H9 (cell line): ENCODE measurements at regions not wholly inside any gene's neighbourhood (a gene's known extent, or its start where the extent isn't known, plus 50 kb on each side); places are given as distances from the start of the nearest gene placed in this dataset.

Experiments
- DNase-seq: peaks from one replicate; pipeline ENCODE4 v3.0.0-alpha.2; 2017
- H2AFZ ChIP-seq: one replicate; pipeline ENCODE4 v1.6.1; 2013; ENCODE audit warnings: mild to moderate bottlenecking, low read length, control low read depth, moderate library complexity
- H2AK5ac ChIP-seq: 2 replicates; pipeline ENCODE4 v1.6.1; 2013; ENCODE audit warnings: low read length, control low read depth, mixed read lengths; ENCODE audit not compliant: insufficient read length
- H2BK120ac ChIP-seq: one replicate; pipeline ENCODE4 v1.6.1; 2013; ENCODE audit warnings: low read depth, mild to moderate bottlenecking, low read length, control low read depth, inconsistent platforms; ENCODE audit not compliant: poor library complexity, severe bottlenecking
- H2BK12ac ChIP-seq: 2 replicates; pipeline ENCODE4 v1.6.1; 2013; ENCODE audit warnings: low read length, control low read depth, mixed read lengths, low read depth; ENCODE audit not compliant: insufficient read length
- H2BK15ac ChIP-seq: 2 replicates; pipeline ENCODE4 v1.6.1; 2013; ENCODE audit warnings: low read depth, low read length, control low read depth
- H2BK20ac ChIP-seq: one replicate; pipeline ENCODE4 v1.6.1; 2013; ENCODE audit warnings: low read depth, mild to moderate bottlenecking, low read length, control low read depth, inconsistent platforms; ENCODE audit not compliant: poor library complexity, severe bottlenecking
- H2BK5ac ChIP-seq: 2 replicates; pipeline ENCODE4 v1.6.1; 2013; ENCODE audit warnings: low read length, control low read depth, mixed read lengths; ENCODE audit not compliant: insufficient read length
- H3K14ac ChIP-seq: 2 replicates; pipeline ENCODE4 v1.6.1; 2013; ENCODE audit warnings: low read length, control low read depth; ENCODE audit not compliant: insufficient read depth
- H3K18ac ChIP-seq: 2 replicates; pipeline ENCODE4 v1.6.1; 2013; ENCODE audit warnings: low read depth, mild to moderate bottlenecking, mixed read lengths, low read length, control low read depth; ENCODE audit not compliant: insufficient read length
- H3K23ac ChIP-seq: 2 replicates; pipeline ENCODE4 v1.6.1; 2013; ENCODE audit warnings: low read length, control low read depth, mixed read lengths, low read depth; ENCODE audit not compliant: insufficient read length
- H3K23me2 ChIP-seq: 2 replicates; pipeline ENCODE4 v1.6.1; 2013; ENCODE audit warnings: low read depth, mild to moderate bottlenecking, mixed read lengths, low read length, control low read depth; ENCODE audit not compliant: insufficient read length, poor library complexity, severe bottlenecking
- H3K27ac ChIP-seq: 2 replicates; pipeline ENCODE4 v1.5.1; 2013; ENCODE audit warnings: low read length, control low read depth, mixed read lengths, low read depth; ENCODE audit not compliant: insufficient read length
- H3K27me3 ChIP-seq: 2 replicates; pipeline ENCODE4 v1.6.1; 2013; ENCODE audit warnings: low read length, control low read depth, inconsistent platforms; ENCODE audit not compliant: insufficient read depth
- H3K4ac ChIP-seq: 2 replicates; pipeline ENCODE4 v1.6.1; 2013; ENCODE audit warnings: low read depth, mild to moderate bottlenecking, control low read depth, inconsistent platforms, low read length, moderate library complexity
- H3K4me1 ChIP-seq: 2 replicates; pipeline ENCODE4 v1.6.1; 2013; ENCODE audit warnings: low read length, control low read depth, inconsistent platforms; ENCODE audit not compliant: insufficient read depth
- H3K4me2 ChIP-seq: 2 replicates; pipeline ENCODE4 v1.6.1; 2013; ENCODE audit warnings: low read length, control low read depth, mixed read lengths; ENCODE audit not compliant: insufficient read length, insufficient read depth
- H3K56ac ChIP-seq: 2 replicates; pipeline ENCODE4 v1.6.1; 2013; ENCODE audit warnings: low read depth, mild to moderate bottlenecking, mixed read lengths, low read length, control low read depth; ENCODE audit not compliant: insufficient read length
- H3K79me1 ChIP-seq: 2 replicates; pipeline ENCODE4 v1.6.1; 2013; ENCODE audit warnings: low read depth, mild to moderate bottlenecking, moderate library complexity, low read length, control low read depth, inconsistent platforms; ENCODE audit not compliant: insufficient read depth, poor library complexity, severe bottlenecking
- H3K79me2 ChIP-seq: 2 replicates; pipeline ENCODE4 v1.6.1; 2013; ENCODE audit warnings: low read length, control low read depth, inconsistent platforms; ENCODE audit not compliant: insufficient read depth
- H3K9ac ChIP-seq: 2 replicates; pipeline ENCODE4 v1.6.1; 2013; ENCODE audit warnings: low read length, control low read depth, mixed read lengths; ENCODE audit not compliant: insufficient read length; ENCODE audit errors: extremely low read depth
- H3K9me3 ChIP-seq: one replicate; pipeline ENCODE4 v1.6.1; 2013; ENCODE audit warnings: low read depth, low read length, inconsistent platforms; ENCODE audit not compliant: control insufficient read depth
- H3T11ph ChIP-seq: one replicate; pipeline ENCODE4 v1.6.1; 2013; ENCODE audit warnings: mild to moderate bottlenecking, low read length, control low read depth, inconsistent platforms
- H4K20me1 ChIP-seq: one replicate; pipeline ENCODE4 v1.6.1; 2013; ENCODE audit not compliant: control insufficient read depth, insufficient read length, insufficient read depth
- H4K5ac ChIP-seq: 2 replicates; pipeline ENCODE4 v1.6.1; 2013; ENCODE audit warnings: low read depth, mild to moderate bottlenecking, mixed read lengths, low read length, control low read depth; ENCODE audit not compliant: insufficient read length
- H4K8ac ChIP-seq: replicated peaks from 2 replicates; pipeline ENCODE4 v1.6.1; 2013; ENCODE audit warnings: low read length, control low read depth, mixed read lengths, low read depth; ENCODE audit not compliant: insufficient read length
- H4K91ac ChIP-seq: 2 replicates; pipeline ENCODE4 v1.6.1; 2013; ENCODE audit warnings: low read depth, mild to moderate bottlenecking, moderate library complexity, mixed read lengths, low read length, control low read depth; ENCODE audit not compliant: insufficient read length
- H3K27ac Mint-ChIP-seq, 3 experiments: 2 replicates in 2 of 3; 3 replicates in 1 of 3; pipeline ENCODE4 v1.8.0; 2020 to 2021; ENCODE audit warnings: mixed read lengths in 3 of 3, mild to moderate bottlenecking in 1 of 3, moderate library complexity in 1 of 3
- H3K27me3 Mint-ChIP-seq: 2 replicates; pipeline ENCODE4 v1.8.0; 2021; ENCODE audit warnings: low read depth, mild to moderate bottlenecking, moderate library complexity, mixed read lengths
- H3K36me3 Mint-ChIP-seq, 3 experiments: 2 replicates in 2 of 3; 3 replicates in 1 of 3; pipeline ENCODE4 v1.8.0; 2020 to 2021; ENCODE audit warnings: low read depth in 3 of 3, mixed read lengths in 3 of 3; ENCODE audit not compliant: insufficient read depth in 1 of 3
- H3K4me1 Mint-ChIP-seq, 2 experiments: 2 replicates each; pipeline ENCODE4 v1.8.0; 2020; ENCODE audit warnings: mixed read lengths in 2 of 2
- H3K4me3 Mint-ChIP-seq, 2 experiments: 2 replicates in 1 of 2; 3 replicates in 1 of 2; pipeline ENCODE4 v1.8.0; 2020 to 2021; ENCODE audit warnings: mild to moderate bottlenecking in 2 of 2, mixed read lengths in 2 of 2, moderate library complexity in 1 of 2
- H3K9me3 Mint-ChIP-seq, 2 experiments: 2 replicates in 1 of 2; 3 replicates in 1 of 2; pipeline ENCODE4 v1.8.0; 2020; ENCODE audit warnings: mild to moderate bottlenecking in 2 of 2, mixed read lengths in 2 of 2, moderate library complexity in 1 of 2
- WGBS: extraction: QIAGEN DNeasy Blood & Tissue Kit; methylation state at CpG from one replicate; pipeline ENCODE4 v1.1.7; 2013; ENCODE audit warnings: missing lambda C conversion rate, low lambda C conversion rate, mixed read lengths; ENCODE audit not compliant: insufficient read length; ENCODE audit errors: extremely low coverage; 5-methylcytosine and 5-hydroxymethylcytosine counted together
- TF ChIP-seq, protein P1 (sequence below): fragments of 200-600 bp; sonication (generic); conservative IDR thresholded peaks from 3 replicates; pipeline ENCODE4 v1.8.0; 2021; ENCODE audit warnings: antibody characterized with exemption, mild to moderate bottlenecking

DNA sequence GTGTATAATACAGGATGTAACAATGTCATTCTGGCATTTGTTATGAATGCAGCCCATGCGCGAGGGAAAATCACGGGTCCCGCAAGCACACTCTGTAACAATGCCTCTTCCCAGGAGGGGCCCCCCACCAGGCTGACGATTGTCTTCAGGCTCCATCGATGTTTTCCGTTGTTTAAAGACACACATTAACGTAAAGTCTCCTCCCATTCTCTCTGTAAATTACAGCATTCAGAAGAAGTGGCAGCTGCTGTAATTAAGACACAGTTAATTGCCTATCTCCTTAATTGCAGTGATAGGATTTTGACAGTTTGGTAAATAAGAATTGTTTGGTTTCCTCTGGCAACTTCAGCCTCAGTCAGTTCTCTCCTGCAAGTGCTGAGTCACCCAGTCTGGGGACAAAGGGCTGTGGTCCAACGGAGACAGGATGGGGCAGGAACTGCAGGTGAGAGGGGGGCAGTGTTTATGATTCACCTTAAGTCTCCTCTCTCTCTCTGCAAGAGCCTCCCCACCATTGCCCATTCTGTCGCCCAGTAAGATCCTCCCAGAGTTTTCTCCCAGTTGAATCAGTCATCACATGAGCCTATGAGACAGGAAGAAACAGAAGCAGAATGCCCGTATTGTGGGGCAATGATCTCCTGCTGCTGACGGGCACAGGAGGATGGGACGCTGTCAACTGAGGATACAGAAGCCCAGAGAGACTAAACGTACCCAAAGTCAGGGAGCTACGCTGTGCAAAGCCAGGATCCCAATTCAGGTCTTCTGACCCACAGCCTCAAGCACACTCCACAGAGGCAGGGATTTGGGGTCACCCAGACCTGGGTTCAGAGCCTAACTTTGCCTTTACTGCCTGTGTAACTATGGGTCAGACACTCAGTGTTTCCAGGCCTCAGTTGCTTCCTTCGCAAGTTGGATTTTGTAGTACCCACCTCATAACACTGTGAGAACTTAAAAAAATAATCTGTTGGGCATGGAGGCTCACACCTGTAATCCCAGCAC is 110.0 kb downstream of the ADSS2 start:
- H3K9me3 Mint-ChIP-seq = no peaks in the 10 kb centered on the region
- Histone ChIP-seq H3K4me2 (peak overlapping the region; percentile 1), H2BK5ac (peak overlapping the region; percentile 36), H3K23ac (no peak overlapping the region), H4K91ac (peak overlapping the region; percentile 76), H3K9me3 (no peaks in the 10 kb centered on the region), H3K79me2 (no peaks in the 10 kb centered on the region), H2BK12ac (peak overlapping the region; percentile 40), H4K8ac (no peak overlapping the region), H2BK20ac (no peak overlapping the region), H4K20me1 (no peaks in the 10 kb centered on the region), H3K79me1 (no peaks in the 10 kb centered on the region), H3K14ac (peak overlapping the region; percentile 70; the same call in 1 of the 2 replicates), H3K9ac (no peak overlapping the region), H3K18ac (peak overlapping the region; percentile 85), H2AFZ (no peak overlapping the region), H3K27me3 (no peaks in the 10 kb centered on the region), H2AK5ac (no peak overlapping the region), H3K23me2 (no peaks in the 10 kb centered on the region), H3K4me1 (peaks cover 3% of the 10 kb centered on the region; the same call in 1 of the 2 replicates), H3T11ph (no peak overlapping the region), H4K5ac (peak overlapping the region; percentile 56), H3K4ac (no peak overlapping the region), H3K56ac (no peak overlapping the region), H3K27ac (peak overlapping the region; percentile 0), H2BK15ac (no peak overlapping the region), H2BK120ac (no peak overlapping the region)
- DNase-seq = peak; percentile 86
- no peaks in the 10 kb centered on the region for H3K36me3 Mint-ChIP-seq
- peak overlapping the region; percentile 28 to 36; a peak in 2 of 5 replicates for H3K4me3 Mint-ChIP-seq
- no peaks in the 10 kb centered on the region for H3K27me3 Mint-ChIP-seq
- H3K4me1 Mint-ChIP-seq = peaks cover 28 to 31% of the 10 kb centered on the region in 2 experiments
- TF ChIP-seq, protein P1, sequence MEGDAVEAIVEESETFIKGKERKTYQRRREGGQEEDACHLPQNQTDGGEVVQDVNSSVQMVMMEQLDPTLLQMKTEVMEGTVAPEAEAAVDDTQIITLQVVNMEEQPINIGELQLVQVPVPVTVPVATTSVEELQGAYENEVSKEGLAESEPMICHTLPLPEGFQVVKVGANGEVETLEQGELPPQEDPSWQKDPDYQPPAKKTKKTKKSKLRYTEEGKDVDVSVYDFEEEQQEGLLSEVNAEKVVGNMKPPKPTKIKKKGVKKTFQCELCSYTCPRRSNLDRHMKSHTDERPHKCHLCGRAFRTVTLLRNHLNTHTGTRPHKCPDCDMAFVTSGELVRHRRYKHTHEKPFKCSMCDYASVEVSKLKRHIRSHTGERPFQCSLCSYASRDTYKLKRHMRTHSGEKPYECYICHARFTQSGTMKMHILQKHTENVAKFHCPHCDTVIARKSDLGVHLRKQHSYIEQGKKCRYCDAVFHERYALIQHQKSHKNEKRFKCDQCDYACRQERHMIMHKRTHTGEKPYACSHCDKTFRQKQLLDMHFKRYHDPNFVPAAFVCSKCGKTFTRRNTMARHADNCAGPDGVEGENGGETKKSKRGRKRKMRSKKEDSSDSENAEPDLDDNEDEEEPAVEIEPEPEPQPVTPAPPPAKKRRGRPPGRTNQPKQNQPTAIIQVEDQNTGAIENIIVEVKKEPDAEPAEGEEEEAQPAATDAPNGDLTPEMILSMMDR = 0 out of 3 replicates have a peak, but pooled peaks have one; percentile 10
- no CpG with 5 or more reads among the region's 16 CpGs for WGBS
- peak overlapping the region; percentile 94 to 97 (median 94) for H3K27ac Mint-ChIP-seq
